Vagina (tissue), 2 donors: ENCODE measurements at regions not wholly inside any gene's neighbourhood (a gene's known extent, or its start where the extent isn't known, plus 50 kb on each side); places are given as distances from the start of the nearest gene placed in this dataset.

Source experiments
- POLR2AphosphoS5 ChIP-seq, 2 donors: sonication (generic); formaldehyde crosslinking; IDR thresholded peaks; one replicate each; pipeline ENCODE4 v1.9.0; 2017; ENCODE audit warnings: antibody characterized with exemption in 2 of 2, mild to moderate bottlenecking in 2 of 2, low read depth in 1 of 2; ENCODE audit not compliant: insufficient read depth in 1 of 2
- TF ChIP-seq, protein P1 (sequence below), 3 experiments: fragments of 450-650 bp in 2 of 3; fragments of 200-600 bp in 1 of 3; sonication (generic) in 1 of 3; IDR thresholded peaks; one replicate each; pipeline ENCODE4 v1.5.1; 2017 to 2019; ENCODE audit warnings: antibody characterized with exemption in 3 of 3, mild to moderate bottlenecking in 2 of 3, moderate library complexity in 2 of 3

- TF ChIP-seq, protein P1, sequence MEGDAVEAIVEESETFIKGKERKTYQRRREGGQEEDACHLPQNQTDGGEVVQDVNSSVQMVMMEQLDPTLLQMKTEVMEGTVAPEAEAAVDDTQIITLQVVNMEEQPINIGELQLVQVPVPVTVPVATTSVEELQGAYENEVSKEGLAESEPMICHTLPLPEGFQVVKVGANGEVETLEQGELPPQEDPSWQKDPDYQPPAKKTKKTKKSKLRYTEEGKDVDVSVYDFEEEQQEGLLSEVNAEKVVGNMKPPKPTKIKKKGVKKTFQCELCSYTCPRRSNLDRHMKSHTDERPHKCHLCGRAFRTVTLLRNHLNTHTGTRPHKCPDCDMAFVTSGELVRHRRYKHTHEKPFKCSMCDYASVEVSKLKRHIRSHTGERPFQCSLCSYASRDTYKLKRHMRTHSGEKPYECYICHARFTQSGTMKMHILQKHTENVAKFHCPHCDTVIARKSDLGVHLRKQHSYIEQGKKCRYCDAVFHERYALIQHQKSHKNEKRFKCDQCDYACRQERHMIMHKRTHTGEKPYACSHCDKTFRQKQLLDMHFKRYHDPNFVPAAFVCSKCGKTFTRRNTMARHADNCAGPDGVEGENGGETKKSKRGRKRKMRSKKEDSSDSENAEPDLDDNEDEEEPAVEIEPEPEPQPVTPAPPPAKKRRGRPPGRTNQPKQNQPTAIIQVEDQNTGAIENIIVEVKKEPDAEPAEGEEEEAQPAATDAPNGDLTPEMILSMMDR (IDR thresholded peaks at IDR 0.05): no peak
- TF ChIP-seq POLR2AphosphoS5 (IDR thresholded peaks at IDR 0.05; ENCODE audit: insufficient read depth in 1 of 2, low read depth in 1 of 2): no peak
Observed at GRCh38 chr12:114750917-114751316, 66.9 kb upstream of the TBX3 start.
